ENCODE measurements at regions not wholly inside any gene's neighbourhood (a gene's known extent, or its start where the extent isn't known, plus 50 kb on each side); places are given as distances from the start of the nearest gene placed in this dataset.

DNA sequence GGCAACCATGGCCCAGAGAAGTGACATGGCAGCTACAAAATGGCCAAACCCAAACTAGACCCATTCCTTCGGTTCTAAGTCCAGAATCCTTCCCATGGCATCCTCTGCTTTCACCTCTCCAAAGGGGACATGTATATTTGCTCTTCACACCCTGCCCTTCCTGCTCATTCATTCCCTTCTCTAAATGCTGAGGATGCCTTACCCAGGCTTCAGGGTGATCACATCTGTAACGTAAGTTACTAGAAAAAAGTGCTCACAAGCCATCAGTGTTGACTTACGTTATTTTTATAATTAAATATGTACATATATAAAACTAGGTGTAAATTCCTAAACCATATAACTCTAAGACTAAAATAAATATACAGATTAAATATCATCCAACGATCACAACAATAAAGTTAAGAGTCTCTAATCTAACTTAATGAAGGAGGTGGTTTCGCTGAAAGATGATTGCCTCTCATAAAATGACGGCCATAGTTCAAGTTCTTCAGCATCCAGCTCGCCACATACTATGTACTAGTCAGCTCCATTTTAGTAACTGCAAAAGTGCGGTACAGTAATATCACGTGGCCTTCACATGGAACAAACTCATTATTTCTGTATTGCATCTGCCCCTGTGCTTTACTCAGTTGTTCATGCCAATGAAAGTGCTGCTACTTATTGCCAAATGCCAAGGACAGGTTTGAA is 74.6 kb downstream of the TENT5C start:
- TF ChIP-seq, protein P1, sequence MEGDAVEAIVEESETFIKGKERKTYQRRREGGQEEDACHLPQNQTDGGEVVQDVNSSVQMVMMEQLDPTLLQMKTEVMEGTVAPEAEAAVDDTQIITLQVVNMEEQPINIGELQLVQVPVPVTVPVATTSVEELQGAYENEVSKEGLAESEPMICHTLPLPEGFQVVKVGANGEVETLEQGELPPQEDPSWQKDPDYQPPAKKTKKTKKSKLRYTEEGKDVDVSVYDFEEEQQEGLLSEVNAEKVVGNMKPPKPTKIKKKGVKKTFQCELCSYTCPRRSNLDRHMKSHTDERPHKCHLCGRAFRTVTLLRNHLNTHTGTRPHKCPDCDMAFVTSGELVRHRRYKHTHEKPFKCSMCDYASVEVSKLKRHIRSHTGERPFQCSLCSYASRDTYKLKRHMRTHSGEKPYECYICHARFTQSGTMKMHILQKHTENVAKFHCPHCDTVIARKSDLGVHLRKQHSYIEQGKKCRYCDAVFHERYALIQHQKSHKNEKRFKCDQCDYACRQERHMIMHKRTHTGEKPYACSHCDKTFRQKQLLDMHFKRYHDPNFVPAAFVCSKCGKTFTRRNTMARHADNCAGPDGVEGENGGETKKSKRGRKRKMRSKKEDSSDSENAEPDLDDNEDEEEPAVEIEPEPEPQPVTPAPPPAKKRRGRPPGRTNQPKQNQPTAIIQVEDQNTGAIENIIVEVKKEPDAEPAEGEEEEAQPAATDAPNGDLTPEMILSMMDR (IDR thresholded peaks at IDR 0.05) = no peak
- TF ChIP-seq POLR2A (IDR thresholded peaks at IDR 0.05) = no peak

Data from right lobe of liver (tissue), 4 donors.